Sigmoid colon (tissue), 4 donors: ENCODE measurements at regions not wholly inside any gene's neighbourhood (a gene's known extent, or its start where the extent isn't known, plus 50 kb on each side); places are given as distances from the start of the nearest gene placed in this dataset.

Experiments used
- CTCF ChIP-seq, 4 experiments: fragments of 450-650 bp in 3 of 4; fragments of 200-600 bp in 1 of 4; IDR thresholded peaks; one replicate each; pipeline ENCODE4 v1.5.1; 2016 to 2019; ENCODE audit warnings: antibody characterized with exemption in 4 of 4, mild to moderate bottlenecking in 3 of 4, moderate library complexity in 2 of 4
- EP300 ChIP-seq, 4 donors: sonication (generic); formaldehyde crosslinking; IDR thresholded peaks; one replicate each; pipeline ENCODE4 v1.6.1; 2017; ENCODE audit warnings: antibody characterized with exemption in 4 of 4
- POLR2A ChIP-seq, 2 donors: fragments of 450-650 bp; IDR thresholded peaks; one replicate each; pipeline ENCODE4 v1.6.1; 2016; ENCODE audit warnings: antibody characterized with exemption in 2 of 2, mild to moderate bottlenecking in 2 of 2, moderate library complexity in 2 of 2
- POLR2AphosphoS5 ChIP-seq, 4 donors: sonication (generic); formaldehyde crosslinking; IDR thresholded peaks; one replicate each; pipeline ENCODE4 v1.6.1; 2017; ENCODE audit warnings: antibody characterized with exemption in 4 of 4

GRCh38 chr10:44682507-44682906 lies 228.6 kb upstream of the TMEM72 start:
- TF ChIP-seq POLR2AphosphoS5 (IDR thresholded peaks at IDR 0.05) = no peak
- no peak for TF ChIP-seq CTCF (IDR thresholded peaks at IDR 0.05)
- TF ChIP-seq POLR2A (IDR thresholded peaks at IDR 0.05) = no peak
- TF ChIP-seq EP300 (IDR thresholded peaks at IDR 0.05) = no peak
